ENCODE measurements at regions not wholly inside any gene's neighbourhood (a gene's known extent, or its start where the extent isn't known, plus 50 kb on each side); places are given as distances from the start of the nearest gene placed in this dataset.

GRCh38 chr2:14194233-14194632, 438.3 kb upstream of the LRATD1 start:
- in situ Hi-C loops (cut with HindIII; ENCODE audit: low sequenced_read_pairs) = no loop called here
- DNase-seq (ENCODE audit: low spot score) = no peak

GRCh38 chr2:14197293-14197692, 435.2 kb upstream of the LRATD1 start:
- in situ Hi-C loops (cut with HindIII; ENCODE audit: low sequenced_read_pairs) = no loop called here
- no peak for DNase-seq (ENCODE audit: low spot score)

- in situ Hi-C loops (cut with HindIII; ENCODE audit: low sequenced_read_pairs) = no loop called here
Measured at GRCh38 chr2:14199040-14199439, 433.5 kb upstream of the LRATD1 start.

GRCh38 chr2:14219306-14219705, 413.2 kb upstream of the LRATD1 start:
- in situ Hi-C loops (cut with HindIII; ENCODE audit: low sequenced_read_pairs) = no loop called here
- DNase-seq (ENCODE audit: low spot score) = no peak

More at GRCh38 chr2:14199040-14199439, 433.5 kb upstream of the LRATD1 start:
- no peak for DNase-seq (ENCODE audit: low spot score)

GRCh38 chr2:14220101-14220500, 412.4 kb upstream of the LRATD1 start:
- no peak for DNase-seq (ENCODE audit: low spot score)
- in situ Hi-C loops (cut with HindIII; ENCODE audit: low sequenced_read_pairs) = no loop called here

- DNase-seq (ENCODE audit: low spot score) = no peak
- in situ Hi-C loops (cut with HindIII; ENCODE audit: low sequenced_read_pairs) = no loop called here
Measured at GRCh38 chr2:14221466-14221865, 411.1 kb upstream of the LRATD1 start.

GRCh38 chr2:14223576-14223975, 408.9 kb upstream of the LRATD1 start:
- no peak for DNase-seq (ENCODE audit: low spot score)
- in situ Hi-C loops (cut with HindIII; ENCODE audit: low sequenced_read_pairs) = no loop called here

GRCh38 chr2:14231391-14231898, 401.1 kb upstream of the LRATD1 start:
- no peak for DNase-seq (ENCODE audit: low spot score)
- in situ Hi-C loops (cut with HindIII; ENCODE audit: low sequenced_read_pairs) = no loop called here

- DNase-seq (ENCODE audit: low spot score) = no peak
- in situ Hi-C loops (cut with HindIII; ENCODE audit: low sequenced_read_pairs) = no loop called here
Measured at GRCh38 chr2:14232217-14232616, 400.3 kb upstream of the LRATD1 start.

GRCh38 chr2:14234911-14235310, 397.6 kb upstream of the LRATD1 start:
- in situ Hi-C loops (cut with HindIII; ENCODE audit: low sequenced_read_pairs) = no loop called here
- no peak for DNase-seq (ENCODE audit: low spot score)

GRCh38 chr2:14235667-14236066, 396.9 kb upstream of the LRATD1 start:
- in situ Hi-C loops (cut with HindIII; ENCODE audit: low sequenced_read_pairs) = no loop called here
- DNase-seq (ENCODE audit: low spot score) = no peak

GRCh38 chr2:14237902-14238301, 394.6 kb upstream of the LRATD1 start:
- DNase-seq (ENCODE audit: low spot score) = no peak
- in situ Hi-C loops (cut with HindIII; ENCODE audit: low sequenced_read_pairs) = no loop called here

GRCh38 chr2:14239605-14240004, 392.9 kb upstream of the LRATD1 start:
- in situ Hi-C loops (cut with HindIII; ENCODE audit: low sequenced_read_pairs) = no loop called here
- DNase-seq (ENCODE audit: low spot score) = no peak

GRCh38 chr2:14240868-14241267, 391.6 kb upstream of the LRATD1 start:
- DNase-seq (ENCODE audit: low spot score) = no peak
- in situ Hi-C loops (cut with HindIII; ENCODE audit: low sequenced_read_pairs) = no loop called here

GRCh38 chr2:14245901-14246300, 386.6 kb upstream of the LRATD1 start:
- DNase-seq (ENCODE audit: low spot score) = no peak
- in situ Hi-C loops (cut with HindIII; ENCODE audit: low sequenced_read_pairs) = no loop called here

- in situ Hi-C loops (cut with HindIII; ENCODE audit: low sequenced_read_pairs) = no loop called here
- DNase-seq (ENCODE audit: low spot score) = no peak
Measured at GRCh38 chr2:14255135-14255820, 377.2 kb upstream of the LRATD1 start.

GRCh38 chr2:14256890-14257289, 375.6 kb upstream of the LRATD1 start:
- in situ Hi-C loops (cut with HindIII; ENCODE audit: low sequenced_read_pairs) = no loop called here
- DNase-seq (ENCODE audit: low spot score) = no peak

GRCh38 chr2:14257801-14258507, 374.6 kb upstream of the LRATD1 start:
- in situ Hi-C loops (cut with HindIII; ENCODE audit: low sequenced_read_pairs) = no loop called here
- no peak for DNase-seq (ENCODE audit: low spot score)

GRCh38 chr2:14261771-14262170, 370.7 kb upstream of the LRATD1 start:
- DNase-seq (ENCODE audit: low spot score) = no peak
- in situ Hi-C loops (cut with HindIII; ENCODE audit: low sequenced_read_pairs) = no loop called here

- DNase-seq (ENCODE audit: low spot score) = no peak
- in situ Hi-C loops (cut with HindIII; ENCODE audit: low sequenced_read_pairs) = no loop called here
Measured at GRCh38 chr2:14263053-14263452, 369.5 kb upstream of the LRATD1 start.
